Breast epithelium (tissue), 4 donors: ENCODE measurements at regions not wholly inside any gene's neighbourhood (a gene's known extent, or its start where the extent isn't known, plus 50 kb on each side); places are given as distances from the start of the nearest gene placed in this dataset.
"Not testable (repeated sequence)": the region's sequence is repeated elsewhere in the genome, so short reads cannot be mapped to it uniquely, and the experiment has no call there.

Experiments
- DNase-seq, 2 donors: peaks; one replicate each; pipeline ENCODE4 v3.0.0-alpha.2; 2019; ENCODE audit warnings: low spot score in 2 of 2
- H3K27ac ChIP-seq, 2 donors: fragments of 200-600 bp; sonication (generic) in 1 of 2; one replicate each; pipeline ENCODE4 v1.5.1; 2016 to 2019; ENCODE audit warnings: mild to moderate bottlenecking in 1 of 2
- H3K27me3 ChIP-seq, 2 donors: fragments of 200-600 bp; sonication (generic) in 1 of 2; one replicate each; pipeline versions ENCODE4 v1.5.1 to v1.6.0; 2017 to 2019; ENCODE audit warnings: control low read depth in 1 of 2, mild to moderate bottlenecking in 1 of 2
- H3K36me3 ChIP-seq: fragments of 200-600 bp; one replicate; pipeline ENCODE4 v1.5.1; 2019
- H3K4me1 ChIP-seq, 2 donors: fragments of 200-600 bp; sonication (generic); one replicate each; pipeline ENCODE4 v1.5.1; 2016 to 2019; ENCODE audit warnings: control low read depth in 1 of 2
- H3K4me3 ChIP-seq, 3 donors: fragments of 200-600 bp; sonication (generic); 1 replicate in 2 of 3; 2 replicates in 1 of 3; pipeline ENCODE4 v1.5.1; 2016 to 2019; ENCODE audit warnings: mild to moderate bottlenecking in 3 of 3, moderate library complexity in 2 of 3
- H3K9me3 ChIP-seq, 2 donors: fragments of 200-600 bp; sonication (generic) in 1 of 2; one replicate each; pipeline ENCODE4 v1.5.1; 2016 to 2019; ENCODE audit warnings: control low read depth in 1 of 2
- CTCF ChIP-seq, 3 donors: fragments of 450-650 bp; IDR thresholded peaks; one replicate each; pipeline ENCODE4 v1.5.1; 2016 to 2017; ENCODE audit warnings: antibody characterized with exemption in 3 of 3, mild to moderate bottlenecking in 3 of 3, moderate library complexity in 3 of 3
- POLR2A ChIP-seq: fragments of 450-650 bp; IDR thresholded peaks from one replicate; pipeline ENCODE4 v1.6.1; 2016; ENCODE audit warnings: antibody characterized with exemption, mild to moderate bottlenecking, moderate library complexity
- POLR2AphosphoS5 ChIP-seq, 3 donors: sonication (generic); formaldehyde crosslinking; IDR thresholded peaks; one replicate each; pipeline ENCODE4 v1.6.1; 2017; ENCODE audit warnings: antibody characterized with exemption in 3 of 3
- intact Hi-C: fragments of 100-400 bp; cut with DNase I; formaldehyde crosslinking; loops from one replicate; pipeline ENCODE4 v1.15.1; 2023; ENCODE audit warnings: low total_unique reads

GRCh38 chr10:56178210-56178609, 182.8 kb downstream of the ZWINT start:
- H3K27ac ChIP-seq = no peak overlapping the region
- intact Hi-C loops = no loop called here
- TF ChIP-seq POLR2A = no peak
- TF ChIP-seq CTCF (IDR thresholded peaks at IDR 0.05) = no peak
- TF ChIP-seq POLR2AphosphoS5 (IDR thresholded peaks at IDR 0.05) = no peak
- no peaks in the 10 kb centered on the region for H3K27me3 ChIP-seq
- H3K9me3 ChIP-seq = no peaks in the 10 kb centered on the region
- no peak for DNase-seq
- H3K36me3 ChIP-seq = no peaks in the 10 kb centered on the region
- H3K4me3 ChIP-seq = no peak overlapping the region
- no peaks in the 10 kb centered on the region for H3K4me1 ChIP-seq

GRCh38 chr10:56155091-56155513, 206.0 kb downstream of the ZWINT start:
- H3K27me3 ChIP-seq, H3K4me1 ChIP-seq, intact Hi-C loops, H3K4me3 ChIP-seq, H3K36me3 ChIP-seq, H3K27ac ChIP-seq, DNase-seq: not testable (repeated sequence)
- H3K9me3 ChIP-seq = peaks cover 0 to 10% of the 10 kb centered on the region in 2 donors

- peaks cover 0 to 4% of the 10 kb centered on the region in 2 donors for H3K9me3 ChIP-seq
- no peaks in the 10 kb centered on the region for H3K36me3 ChIP-seq
- no peak overlapping the region for H3K4me3 ChIP-seq
- TF ChIP-seq POLR2AphosphoS5 (IDR thresholded peaks at IDR 0.05) = no peak
- TF ChIP-seq CTCF (IDR thresholded peaks at IDR 0.05) = no peak
- no peak for TF ChIP-seq POLR2A
- intact Hi-C loops = no loop called here
- H3K27me3 ChIP-seq = no peaks in the 10 kb centered on the region
- no peak for DNase-seq
- H3K27ac ChIP-seq = no peak overlapping the region
- no peaks in the 10 kb centered on the region for H3K4me1 ChIP-seq
These were observed 214.3 kb downstream of the ZWINT start for GRCh38 chr10:56146806-56147205.

- Histone ChIP-seq H3K36me3 (no peaks in the 10 kb centered on the region), H3K27me3 (no peaks in the 10 kb centered on the region), H3K4me1 (no peaks in the 10 kb centered on the region), H3K4me3 (no peak overlapping the region), H3K9me3 (no peaks in the 10 kb centered on the region), H3K27ac (no peak overlapping the region)
- TF ChIP-seq POLR2AphosphoS5 (IDR thresholded peaks at IDR 0.05) (no peak), POLR2A (no peak), CTCF (IDR thresholded peaks at IDR 0.05) (no peak)
- no peak for DNase-seq
- intact Hi-C loops = no loop called here
These were observed 218.8 kb downstream of the ZWINT start for GRCh38 chr10:56142092-56142728.

GRCh38 chr10:56139405-56139804, 221.7 kb downstream of the ZWINT start:
- H3K27ac ChIP-seq = no peak overlapping the region
- no peak overlapping the region for H3K4me3 ChIP-seq
- H3K4me1 ChIP-seq = no peaks in the 10 kb centered on the region
- no peak for TF ChIP-seq CTCF (IDR thresholded peaks at IDR 0.05)
- no peak for TF ChIP-seq POLR2A
- TF ChIP-seq POLR2AphosphoS5 (IDR thresholded peaks at IDR 0.05) = no peak
- intact Hi-C loops = no loop called here
- no peaks in the 10 kb centered on the region for H3K27me3 ChIP-seq
- H3K36me3 ChIP-seq = no peaks in the 10 kb centered on the region
- H3K9me3 ChIP-seq = no peaks in the 10 kb centered on the region
- DNase-seq = no peak

GRCh38 chr10:56135828-56136227, 225.2 kb downstream of the ZWINT start:
- no peak for TF ChIP-seq CTCF (IDR thresholded peaks at IDR 0.05)
- TF ChIP-seq POLR2A = no peak
- no peak for TF ChIP-seq POLR2AphosphoS5 (IDR thresholded peaks at IDR 0.05)
- Histone ChIP-seq H3K9me3 (no peaks in the 10 kb centered on the region), H3K27ac (no peak overlapping the region), H3K4me3 (no peak overlapping the region), H3K36me3 (no peaks in the 10 kb centered on the region), H3K4me1 (no peaks in the 10 kb centered on the region), H3K27me3 (no peaks in the 10 kb centered on the region)
- no peak for DNase-seq
- intact Hi-C loops = no loop called here
